Sigmoid colon (tissue), 6 donors: ENCODE measurements at regions not wholly inside any gene's neighbourhood (a gene's known extent, or its start where the extent isn't known, plus 50 kb on each side); places are given as distances from the start of the nearest gene placed in this dataset.
"Not testable (repeated sequence)": the region's sequence is repeated elsewhere in the genome, so short reads cannot be mapped to it uniquely, and the experiment has no call there.

Experiments used
- DNase-seq: peaks from one replicate; pipeline ENCODE4 v3.0.0-alpha.2; 2019
- H3K27ac ChIP-seq, 4 donors: fragments of 200-600 bp; sonication (generic); one replicate each; pipeline ENCODE4 v1.5.1; 2016 to 2019; ENCODE audit warnings: mild to moderate bottlenecking in 1 of 4
- H3K27me3 ChIP-seq, 3 donors: fragments of 200-600 bp; sonication (generic); one replicate each; pipeline ENCODE4 v1.5.1; 2019; ENCODE audit warnings: mild to moderate bottlenecking in 1 of 3
- H3K36me3 ChIP-seq, 4 donors: fragments of 200-600 bp; sonication (generic); one replicate each; pipeline ENCODE4 v1.5.1; 2016 to 2019
- H3K4me1 ChIP-seq, 4 donors: fragments of 200-600 bp; sonication (generic); one replicate each; pipeline ENCODE4 v1.5.1; 2017 to 2019
- H3K4me3 ChIP-seq, 4 donors: fragments of 200-600 bp; sonication (generic); one replicate each; pipeline ENCODE4 v1.5.1; 2017 to 2019; ENCODE audit warnings: mild to moderate bottlenecking in 2 of 4, moderate library complexity in 1 of 4
- H3K9me3 ChIP-seq, 4 donors: fragments of 200-600 bp in 3 of 4; sonication (generic) in 3 of 4; one replicate each; pipeline versions ENCODE4 v1.5.1 to v1.6.1; 2013 to 2019
- POLR2AphosphoS5 ChIP-seq, 4 donors: sonication (generic); formaldehyde crosslinking; IDR thresholded peaks; one replicate each; pipeline ENCODE4 v1.6.1; 2017; ENCODE audit warnings: antibody characterized with exemption in 4 of 4
- WGBS, 2 donors: extraction: QIAGEN DNeasy Blood & Tissue Kit; methylation state at CpG; one replicate each; pipeline ENCODE4 v1.1.7; 2013; 5-methylcytosine and 5-hydroxymethylcytosine counted together
- intact Hi-C: fragments of 100-400 bp; cut with DNase I; formaldehyde crosslinking; loops from one replicate; pipeline ENCODE4 v1.15.1; 2023
- donor health status: healthy with polysubstance abuse.
- donor health status: healthy.

- H3K9me3 ChIP-seq, H3K36me3 ChIP-seq, intact Hi-C loops: not testable (repeated sequence)
- H3K4me3 ChIP-seq: peak overlapping the region; percentile 14 to 49 (median 42)
- peak overlapping the region; percentile 46 to 64 (median 55) for H3K27ac ChIP-seq
- DNase-seq: peak; percentile 91
- H3K4me1 ChIP-seq: peaks cover 0 to 13% (median 13%) of the 10 kb centered on the region in 4 donors
- H3K27me3 ChIP-seq: peaks cover 7 to 42% (median 18%) of the 10 kb centered on the region in 3 donors
- TF ChIP-seq POLR2AphosphoS5 (IDR thresholded peaks at IDR 0.05): peak in 2 of 4 donors; percentile 22 to 33
- WGBS, 2 donors: 1 to 2% methylated on average over 57 of the region's 60 CpGs
Observed at GRCh38 chr9:62838024-62838718, 1648.3 kb downstream of the SPATA31A7 start.

GRCh38 chr9:62839168-62839567 lies 1649.3 kb downstream of the SPATA31A7 start:
- H3K27ac ChIP-seq, intact Hi-C loops, H3K36me3 ChIP-seq, DNase-seq, H3K9me3 ChIP-seq, H3K4me3 ChIP-seq: not testable (repeated sequence)
- H3K4me1 ChIP-seq: peaks cover 0 to 13% (median 13%) of the 10 kb centered on the region in 4 donors
- 34 to 57% methylated on average over 1 of the region's 2 CpGs for WGBS, 2 donors
- peaks cover 5 to 40% (median 11%) of the 10 kb centered on the region in 3 donors for H3K27me3 ChIP-seq

- H3K4me3 ChIP-seq, intact Hi-C loops, H3K36me3 ChIP-seq, H3K9me3 ChIP-seq, H3K4me1 ChIP-seq, H3K27ac ChIP-seq: not testable (repeated sequence)
- H3K27me3 ChIP-seq: peaks cover 5 to 36% (median 10%) of the 10 kb centered on the region in 3 donors
- WGBS, 2 donors: 65 to 66% methylated on average over 9 of the region's 9 CpGs
- DNase-seq: peak; percentile 56
Observed at GRCh38 chr9:62843145-62843544, 1653.3 kb downstream of the SPATA31A7 start.

GRCh38 chr9:62843706-62844290 lies 1654.0 kb downstream of the SPATA31A7 start:
- H3K36me3 ChIP-seq, intact Hi-C loops, H3K4me1 ChIP-seq, H3K9me3 ChIP-seq, H3K27ac ChIP-seq, H3K4me3 ChIP-seq: not testable (repeated sequence)
- H3K27me3 ChIP-seq: peaks cover 5 to 34% (median 10%) of the 10 kb centered on the region in 3 donors
- peak; percentile 40 for DNase-seq
- WGBS, 2 donors: 60 to 80% methylated on average over 13 of the region's 15 CpGs

- H3K9me3 ChIP-seq, intact Hi-C loops, H3K27ac ChIP-seq, H3K4me3 ChIP-seq, H3K4me1 ChIP-seq, H3K36me3 ChIP-seq: not testable (repeated sequence)
- peaks cover 5 to 34% (median 10%) of the 10 kb centered on the region in 3 donors for H3K27me3 ChIP-seq
- peak; percentile 57 for DNase-seq
- WGBS, 2 donors: 60 to 61% methylated on average over 25 to 26 of the region's 27 CpGs
Observed at GRCh38 chr9:62844681-62845185, 1654.9 kb downstream of the SPATA31A7 start.

GRCh38 chr9:62848258-62848657 lies 1658.4 kb downstream of the SPATA31A7 start:
- H3K4me1 ChIP-seq, intact Hi-C loops, H3K4me3 ChIP-seq, H3K9me3 ChIP-seq, H3K27ac ChIP-seq, H3K36me3 ChIP-seq: not testable (repeated sequence)
- WGBS, 2 donors: 52 to 59% methylated on average over 1 of the region's 2 CpGs
- peak; percentile 43 for DNase-seq
- H3K27me3 ChIP-seq: peaks cover 3 to 33% (median 9%) of the 10 kb centered on the region in 3 donors

GRCh38 chr9:62849991-62850390 lies 1660.2 kb downstream of the SPATA31A7 start:
- DNase-seq: peak; percentile 43
- H3K36me3 ChIP-seq, intact Hi-C loops, H3K9me3 ChIP-seq, H3K4me1 ChIP-seq, H3K27ac ChIP-seq, H3K4me3 ChIP-seq: not testable (repeated sequence)
- 89% methylated on average over 17 of the region's 17 CpGs for WGBS, 2 donors
- H3K27me3 ChIP-seq: peaks cover 0 to 25% (median 5%) of the 10 kb centered on the region in 3 donors

GRCh38 chr9:62857280-62857679 lies 1667.4 kb downstream of the SPATA31A7 start:
- H3K4me1 ChIP-seq, H3K4me3 ChIP-seq, H3K36me3 ChIP-seq, H3K9me3 ChIP-seq, intact Hi-C loops, H3K27ac ChIP-seq, DNase-seq: not testable (repeated sequence)
- WGBS, 2 donors: 83 to 85% methylated on average over 10 of the region's 12 CpGs
- H3K27me3 ChIP-seq: peaks cover 0 to 19% (median 0%) of the 10 kb centered on the region in 3 donors

GRCh38 chr9:62858240-62858639 lies 1668.4 kb downstream of the SPATA31A7 start:
- DNase-seq, H3K9me3 ChIP-seq, H3K36me3 ChIP-seq, H3K27ac ChIP-seq, H3K4me1 ChIP-seq, intact Hi-C loops, H3K4me3 ChIP-seq: not testable (repeated sequence)
- H3K27me3 ChIP-seq: peaks cover 0 to 18% (median 0%) of the 10 kb centered on the region in 3 donors
- WGBS, 2 donors: 66 to 74% methylated on average over 1 of the region's 1 CpG

- H3K9me3 ChIP-seq, intact Hi-C loops, DNase-seq, H3K4me3 ChIP-seq, H3K27ac ChIP-seq, H3K36me3 ChIP-seq: not testable (repeated sequence)
- peaks cover 0 to 13% (median 4%) of the 10 kb centered on the region in 4 donors for H3K4me1 ChIP-seq
- WGBS, 2 donors: 88% methylated on average over 11 of the region's 11 CpGs
- peaks cover 0 to 25% (median 0%) of the 10 kb centered on the region in 3 donors for H3K27me3 ChIP-seq
Observed at GRCh38 chr9:62860939-62861860, 1671.4 kb downstream of the SPATA31A7 start.

GRCh38 chr9:62862180-62862579 lies 1672.3 kb downstream of the SPATA31A7 start:
- whole genome bisulfite sequencing, 2 donors: 66 to 81% methylated on average over 2 of the region's 2 CpGs
- H3K9me3 ChIP-seq, intact Hi-C loops, H3K27ac ChIP-seq, DNase-seq, H3K4me3 ChIP-seq, H3K36me3 ChIP-seq: not testable (repeated sequence)
- Histone ChIP-seq H3K27me3 (peaks cover 0 to 25% (median 0%) of the 10 kb centered on the region in 3 donors), H3K4me1 (peaks cover 0 to 13% (median 4%) of the 10 kb centered on the region in 4 donors)

GRCh38 chr9:62863319-62863718 lies 1673.5 kb downstream of the SPATA31A7 start:
- H3K36me3 ChIP-seq, DNase-seq, H3K4me3 ChIP-seq, H3K9me3 ChIP-seq, intact Hi-C loops: not testable (repeated sequence)
- Histone ChIP-seq H3K27ac (peak overlapping the region in 2 of 4 donors; percentile 4 to 42), H3K27me3 (peaks cover 0 to 24% (median 0%) of the 10 kb centered on the region in 3 donors), H3K4me1 (peaks cover 0 to 13% (median 4%) of the 10 kb centered on the region in 4 donors)
- WGBS, 2 donors: 13 to 48% methylated on average over 4 of the region's 4 CpGs
